ENCODE measurements at regions not wholly inside any gene's neighbourhood (a gene's known extent, or its start where the extent isn't known, plus 50 kb on each side); places are given as distances from the start of the nearest gene placed in this dataset.

GRCh38 chr7:116364469-116364868 is 135.1 kb upstream of the CAV2 start:
- Histone ChIP-seq H3K4me1 (ENCODE audit: control insufficient read depth, insufficient read depth, low read length) (no peaks in the 10 kb centered on the region), H3K36me3 (ENCODE audit: control insufficient read depth in 2 of 2, insufficient read depth in 1 of 2, low read length in 2 of 2) (no peaks in the 10 kb centered on the region), H3K9me3 (ENCODE audit: control insufficient read depth, insufficient read depth, low read depth, low read length) (no peaks in the 10 kb centered on the region), H3K4me3 (ENCODE audit: low read depth, low read length) (no peak overlapping the region), H3K27ac (ENCODE audit: extremely low read depth, low read depth, low read length) (no peak overlapping the region)
- ChIA-PET POLR2A (no interaction called here), CTCF (interaction anchor here (0.6 to 1.2 kb wide), 4 partner anchors 74 to 439 kb away, joined by 3 read pairs; no protein-coding TSS in a partner anchor)
- TF ChIP-seq BCL6B (tag by site-specific recombination; IDR thresholded peaks at IDR 0.05) (no peak), ZNF558 (tag by site-specific recombination; IDR thresholded peaks at IDR 0.05) (peak; percentile 92), ZNF280D (tag by site-specific recombination; IDR thresholded peaks at IDR 0.05) (no peak), ZNF148 (tag by site-specific recombination; IDR thresholded peaks at IDR 0.05; ENCODE audit: borderline replicate concordance) (no peak), ZIC2 (tag by site-specific recombination; IDR thresholded peaks at IDR 0.05) (no peak), GLIS1 (tag by site-specific recombination; IDR thresholded peaks at IDR 0.05) (no peak), ZNF777 (tag by site-specific recombination; IDR thresholded peaks at IDR 0.05; ENCODE audit: borderline replicate concordance) (no peak), PRDM1 (tag by site-specific recombination; IDR thresholded peaks at IDR 0.05) (no peak), ZNF548 (tag by site-specific recombination; IDR thresholded peaks at IDR 0.05) (no peak), ZFP3 (tag by site-specific recombination; IDR thresholded peaks at IDR 0.05; ENCODE audit: low read depth) (no peak), ZNF19 (tag by site-specific recombination; IDR thresholded peaks at IDR 0.05; ENCODE audit: low read depth) (no peak), ZNF26 (tag by site-specific recombination; IDR thresholded peaks at IDR 0.05) (no peak), TSHZ1 (tag by site-specific recombination; IDR thresholded peaks at IDR 0.05; ENCODE audit: borderline replicate concordance) (no peak), GLI4 (tag by site-specific recombination; IDR thresholded peaks at IDR 0.05) (no peak), ZBTB17 (tag by site-specific recombination; IDR thresholded peaks at IDR 0.05) (0 out of 2 replicates have a peak, but pooled peaks have one; percentile 37), ZNF600 (tag by site-specific recombination; IDR thresholded peaks at IDR 0.05) (no peak), ZNF23 (tag by site-specific recombination; IDR thresholded peaks at IDR 0.05; ENCODE audit: borderline replicate concordance) (no peak)
